Gastroesophageal sphincter (tissue), 4 donors: ENCODE measurements at regions not wholly inside any gene's neighbourhood (a gene's known extent, or its start where the extent isn't known, plus 50 kb on each side); places are given as distances from the start of the nearest gene placed in this dataset.

ENCODE experiments used
- ATAC-seq: fragments of 150-250 bp; one replicate; pipeline ENCODE4 v1.9.1; 2016; ENCODE audit warnings: mild to moderate bottlenecking, moderate library complexity
- H3K27ac ChIP-seq, 4 donors: fragments of 200-600 bp; sonication (generic) in 3 of 4; 1 replicate in 3 of 4; 2 replicates in 1 of 4; pipeline ENCODE4 v1.5.1; 2016 to 2019
- H3K27me3 ChIP-seq: fragments of 200-600 bp; sonication (generic); one replicate; pipeline ENCODE4 v1.5.1; 2019
- H3K36me3 ChIP-seq, 2 donors: fragments of 200-600 bp; sonication (generic); one replicate each; pipeline ENCODE4 v1.5.1; 2019; ENCODE audit warnings: control low read depth in 1 of 2
- H3K4me1 ChIP-seq, 3 donors: fragments of 200-600 bp; sonication (generic); 1 replicate in 2 of 3; 2 replicates in 1 of 3; pipeline ENCODE4 v1.5.1; 2016 to 2019; ENCODE audit warnings: control low read depth in 2 of 3
- H3K4me3 ChIP-seq, 2 donors: fragments of 200-600 bp; sonication (generic); one replicate each; pipeline ENCODE4 v1.5.1; 2019; ENCODE audit warnings: mild to moderate bottlenecking in 1 of 2, moderate library complexity in 1 of 2
- H3K9me3 ChIP-seq, 3 donors: fragments of 200-600 bp; sonication (generic); one replicate each; pipeline ENCODE4 v1.5.1; 2017 to 2019; ENCODE audit warnings: control low read depth in 2 of 3
- CTCF ChIP-seq, 4 experiments: fragments of 200-600 bp in 2 of 4; fragments of 450-650 bp in 2 of 4; sonication (generic) in 1 of 4; IDR thresholded peaks; one replicate each; pipeline ENCODE4 v1.5.1; 2017 to 2019; ENCODE audit warnings: antibody characterized with exemption in 4 of 4, mild to moderate bottlenecking in 2 of 4, moderate library complexity in 2 of 4
- EP300 ChIP-seq: sonication (generic); formaldehyde crosslinking; IDR thresholded peaks from one replicate; pipeline ENCODE4 v1.6.1; 2017; ENCODE audit warnings: antibody characterized with exemption, mild to moderate bottlenecking
- POLR2A ChIP-seq, 2 donors: fragments of 450-650 bp; IDR thresholded peaks; one replicate each; pipeline ENCODE4 v1.6.1; 2017; ENCODE audit warnings: antibody characterized with exemption in 2 of 2, mild to moderate bottlenecking in 2 of 2, moderate library complexity in 1 of 2
- POLR2AphosphoS5 ChIP-seq: sonication (generic); formaldehyde crosslinking; IDR thresholded peaks from one replicate; pipeline ENCODE4 v1.6.1; 2017; ENCODE audit warnings: antibody characterized with exemption
- WGBS, 2 donors: methylation state at CpG; one replicate each; pipeline ENCODE4 v1.1.5; 2018; ENCODE audit warnings: low coverage in 1 of 2; 5-methylcytosine and 5-hydroxymethylcytosine counted together

- no peak for ATAC-seq
- Histone ChIP-seq H3K9me3 (no peaks in the 10 kb centered on the region), H3K27me3 (peaks cover 12% of the 10 kb centered on the region), H3K27ac (no peak overlapping the region), H3K4me3 (no peak overlapping the region), H3K36me3 (no peaks in the 10 kb centered on the region), H3K4me1 (no peaks in the 10 kb centered on the region)
- TF ChIP-seq POLR2A (IDR thresholded peaks at IDR 0.05) = no peak
- no peak for TF ChIP-seq POLR2AphosphoS5
- no peak for TF ChIP-seq EP300
- TF ChIP-seq CTCF (IDR thresholded peaks at IDR 0.05) = no peak
- WGBS, 2 donors = 74 to 76% methylated on average over 5 to 6 of the region's 6 CpGs
Measured at GRCh38 chr5:160500786-160501779, 79.4 kb downstream of the PTTG1 start.

GRCh38 chr5:160504906-160505305 lies 83.3 kb downstream of the PTTG1 start:
- 50 to 90% methylated on average over 2 of the region's 2 CpGs for WGBS, 2 donors
- peaks cover 8% of the 10 kb centered on the region for H3K27me3 ChIP-seq
- no peak overlapping the region for H3K27ac ChIP-seq
- H3K4me3 ChIP-seq = no peak overlapping the region
- ATAC-seq = no peak
- H3K9me3 ChIP-seq = no peaks in the 10 kb centered on the region
- TF ChIP-seq POLR2A (IDR thresholded peaks at IDR 0.05) (no peak), EP300 (no peak), CTCF (IDR thresholded peaks at IDR 0.05) (no peak), POLR2AphosphoS5 (no peak)
- H3K36me3 ChIP-seq = no peaks in the 10 kb centered on the region
- H3K4me1 ChIP-seq = peaks cover 0 to 8% (median 5%) of the 10 kb centered on the region in 3 donors

- Histone ChIP-seq H3K4me1 (peaks cover 0 to 8% (median 5%) of the 10 kb centered on the region in 3 donors), H3K36me3 (no peaks in the 10 kb centered on the region), H3K27ac (no peak overlapping the region), H3K4me3 (no peak overlapping the region), H3K9me3 (no peaks in the 10 kb centered on the region), H3K27me3 (peaks cover 6% of the 10 kb centered on the region)
- ATAC-seq = no peak
- no peak for TF ChIP-seq POLR2A (IDR thresholded peaks at IDR 0.05)
- TF ChIP-seq CTCF (IDR thresholded peaks at IDR 0.05) = no peak
- TF ChIP-seq EP300 = no peak
- TF ChIP-seq POLR2AphosphoS5 = no peak
- WGBS, 2 donors = 19 to 59% methylated on average over 4 to 18 of the region's 18 CpGs
Measured at GRCh38 chr5:160506006-160507004, 84.7 kb downstream of the PTTG1 start.

GRCh38 chr5:160507221-160507721 lies 85.6 kb downstream of the PTTG1 start:
- WGBS, 2 donors = 43 to 67% methylated on average over 1 to 4 of the region's 5 CpGs
- no peak overlapping the region for H3K4me3 ChIP-seq
- no peak for ATAC-seq
- no peak overlapping the region for H3K27ac ChIP-seq
- H3K36me3 ChIP-seq = no peaks in the 10 kb centered on the region
- H3K9me3 ChIP-seq = no peaks in the 10 kb centered on the region
- TF ChIP-seq POLR2AphosphoS5 = no peak
- no peak for TF ChIP-seq POLR2A (IDR thresholded peaks at IDR 0.05)
- TF ChIP-seq EP300 = no peak
- TF ChIP-seq CTCF (IDR thresholded peaks at IDR 0.05) = no peak
- peaks cover 7% of the 10 kb centered on the region for H3K27me3 ChIP-seq
- peaks cover 0 to 8% (median 5%) of the 10 kb centered on the region in 3 donors for H3K4me1 ChIP-seq
